Activated naive CD4-positive, alpha-beta T cell treated with anti-CD3 and anti-CD28 coated beads for 36 hours (primary cell): ENCODE measurements at regions not wholly inside any gene's neighbourhood (a gene's known extent, or its start where the extent isn't known, plus 50 kb on each side); places are given as distances from the start of the nearest gene placed in this dataset.

Experiments
- CTCF ChIA-PET: fragments of 350-600 bp; sonication (Branson Sonifier 250); formaldehyde crosslinking; loops from one replicate; lab custom pipeline; 2021; ENCODE audit warnings: antibody characterized with exemption; lab: Charles Lee
- DNase-seq: peaks from one replicate; pipeline ENCODE4 v3.0.0-alpha.2; 2020
- H3K27ac Mint-ChIP-seq: one replicate; pipeline ENCODE4 v1.8.0; 2021; ENCODE audit warnings: mild to moderate bottlenecking, mixed read lengths
- H3K27me3 Mint-ChIP-seq: one replicate; pipeline ENCODE4 v1.8.0; 2021; ENCODE audit warnings: low read depth, mixed read lengths
- H3K36me3 Mint-ChIP-seq: one replicate; pipeline ENCODE4 v1.8.0; 2021; ENCODE audit warnings: low read depth, mixed read lengths
- H3K4me1 Mint-ChIP-seq: one replicate; pipeline ENCODE4 v1.8.0; 2021; ENCODE audit warnings: low read depth, mixed read lengths
- H3K4me3 Mint-ChIP-seq: one replicate; pipeline ENCODE4 v1.8.0; 2021; ENCODE audit warnings: mild to moderate bottlenecking, moderate library complexity, mixed read lengths
- H3K9me3 Mint-ChIP-seq: one replicate; pipeline ENCODE4 v1.8.0; 2021; ENCODE audit warnings: mixed read lengths
- intact Hi-C: fragments of 100-400 bp; cut with micrococcal nuclease; formaldehyde crosslinking; loops from one replicate; pipeline ENCODE4 v1.15.1; 2023

- no peaks in the 10 kb centered on the region for H3K36me3 Mint-ChIP-seq
- no peak overlapping the region for H3K27ac Mint-ChIP-seq
- no peak overlapping the region for H3K4me3 Mint-ChIP-seq
- H3K27me3 Mint-ChIP-seq, result peaks cover 14% of the 10 kb centered on the region
- H3K9me3 Mint-ChIP-seq, result no peaks in the 10 kb centered on the region
- intact Hi-C loops, result no loop called here
- no peaks in the 10 kb centered on the region for H3K4me1 Mint-ChIP-seq
- CTCF ChIA-PET, result no interaction called here
- DNase-seq, result no peak
These were observed 676.9 kb downstream of the ADCYAP1 start for GRCh38 chr18:1581581-1581980.

- no peaks in the 10 kb centered on the region for H3K9me3 Mint-ChIP-seq
- CTCF ChIA-PET, result interaction anchor here (0.6 to 1.6 kb wide), 8 partner anchors 11 to 679 kb away, joined by 3 to 6 read pairs (median 3); no protein-coding TSS in a partner anchor
These were observed 681.3 kb downstream of the ADCYAP1 start for GRCh38 chr18:1585881-1586488.

GRCh38 chr18:1593091-1593490 is 688.4 kb downstream of the ADCYAP1 start:
- no peak for DNase-seq
- Mint-ChIP-seq H3K9me3 (no peaks in the 10 kb centered on the region), H3K27me3 (peaks cover 2% of the 10 kb centered on the region), H3K4me1 (no peaks in the 10 kb centered on the region), H3K4me3 (no peak overlapping the region), H3K27ac (no peak overlapping the region), H3K36me3 (no peaks in the 10 kb centered on the region)
- CTCF ChIA-PET, result interaction anchor here (1.0 kb wide), 1 partner anchor 70 kb away, joined by 4 read pairs; no protein-coding TSS in a partner anchor
- intact Hi-C loops, result no loop called here

More at GRCh38 chr18:1585881-1586488, 681.3 kb downstream of the ADCYAP1 start:
- DNase-seq, result no peak
- Mint-ChIP-seq H3K4me1 (no peaks in the 10 kb centered on the region), H3K27ac (no peak overlapping the region), H3K36me3 (no peaks in the 10 kb centered on the region), H3K27me3 (peaks cover 13% of the 10 kb centered on the region), H3K4me3 (no peak overlapping the region)
- intact Hi-C loops, result loop anchor here (1.0 to 5.0 kb wide), 4 partner anchors 79 to 956 kb away; no protein-coding TSS in a partner anchor

GRCh38 chr18:1595195-1595594 is 690.5 kb downstream of the ADCYAP1 start:
- intact Hi-C loops, result no loop called here
- H3K4me1 Mint-ChIP-seq, result no peaks in the 10 kb centered on the region
- DNase-seq, result no peak
- no peaks in the 10 kb centered on the region for H3K9me3 Mint-ChIP-seq
- H3K36me3 Mint-ChIP-seq, result no peaks in the 10 kb centered on the region
- H3K27ac Mint-ChIP-seq, result no peak overlapping the region
- H3K27me3 Mint-ChIP-seq, result no peaks in the 10 kb centered on the region
- H3K4me3 Mint-ChIP-seq, result no peak overlapping the region
- CTCF ChIA-PET, result no interaction called here

DNA sequence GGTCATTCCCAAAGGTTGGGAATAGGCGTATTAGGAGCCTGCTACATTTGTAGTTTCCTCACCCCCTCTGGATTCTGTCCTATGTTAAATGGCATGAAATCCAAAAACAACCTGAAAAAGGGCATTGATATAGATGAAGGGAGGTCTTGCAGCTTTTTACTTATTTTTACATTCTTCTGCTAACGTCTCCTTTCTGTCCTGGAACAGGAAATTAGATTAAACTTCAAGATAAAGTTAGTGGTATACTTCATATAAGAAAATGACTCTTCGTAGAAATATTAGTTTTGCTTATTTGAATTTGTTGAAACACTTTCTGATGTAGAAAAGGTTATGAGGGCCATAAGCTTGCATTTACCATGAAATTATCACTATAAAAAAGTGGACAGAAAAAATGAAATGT is 694.5 kb downstream of the ADCYAP1 start:
- H3K4me1 Mint-ChIP-seq, result no peaks in the 10 kb centered on the region
- H3K27me3 Mint-ChIP-seq, result no peaks in the 10 kb centered on the region
- no peak overlapping the region for H3K4me3 Mint-ChIP-seq
- CTCF ChIA-PET, result no interaction called here
- no peaks in the 10 kb centered on the region for H3K9me3 Mint-ChIP-seq
- no peak overlapping the region for H3K27ac Mint-ChIP-seq
- intact Hi-C loops, result no loop called here
- no peaks in the 10 kb centered on the region for H3K36me3 Mint-ChIP-seq
- no peak for DNase-seq

GRCh38 chr18:1604751-1605150 is 700.1 kb downstream of the ADCYAP1 start:
- Mint-ChIP-seq H3K4me1 (no peaks in the 10 kb centered on the region), H3K27me3 (no peaks in the 10 kb centered on the region), H3K36me3 (no peaks in the 10 kb centered on the region), H3K9me3 (no peaks in the 10 kb centered on the region), H3K27ac (no peak overlapping the region), H3K4me3 (no peak overlapping the region)
- intact Hi-C loops, result no loop called here
- CTCF ChIA-PET, result no interaction called here
- no peak for DNase-seq

DNA sequence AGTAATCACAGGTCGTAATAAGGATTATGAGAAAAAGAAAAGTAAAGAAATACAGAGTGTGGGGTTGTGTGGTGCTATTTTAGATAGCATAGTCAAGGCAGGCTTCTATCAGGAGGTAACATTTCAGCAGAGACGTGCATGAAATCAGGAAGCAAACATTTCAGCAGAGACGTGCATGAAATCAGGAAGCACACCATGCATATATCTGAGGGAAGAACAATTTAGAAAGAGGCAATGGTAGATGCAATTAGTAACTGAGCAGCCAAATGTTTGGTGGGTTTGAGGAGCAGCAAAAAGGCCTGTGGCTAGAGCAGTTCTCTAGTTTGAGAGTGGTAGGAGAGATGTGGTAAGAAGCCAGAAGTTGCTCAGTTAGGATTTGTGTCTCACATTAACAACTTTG is 713.7 kb downstream of the ADCYAP1 start:
- CTCF ChIA-PET, result no interaction called here
- Mint-ChIP-seq H3K9me3 (no peaks in the 10 kb centered on the region), H3K27me3 (no peaks in the 10 kb centered on the region), H3K27ac (no peak overlapping the region), H3K4me1 (no peaks in the 10 kb centered on the region), H3K4me3 (no peak overlapping the region), H3K36me3 (no peaks in the 10 kb centered on the region)
- intact Hi-C loops, result no loop called here
- no peak for DNase-seq

- intact Hi-C loops, result no loop called here
- no peak overlapping the region for H3K27ac Mint-ChIP-seq
- CTCF ChIA-PET, result no interaction called here
- DNase-seq, result no peak
- no peaks in the 10 kb centered on the region for H3K9me3 Mint-ChIP-seq
- H3K27me3 Mint-ChIP-seq, result no peaks in the 10 kb centered on the region
- H3K4me3 Mint-ChIP-seq, result no peak overlapping the region
- H3K4me1 Mint-ChIP-seq, result no peaks in the 10 kb centered on the region
- no peaks in the 10 kb centered on the region for H3K36me3 Mint-ChIP-seq
These were observed 714.8 kb downstream of the ADCYAP1 start for GRCh38 chr18:1619507-1619906.

DNA sequence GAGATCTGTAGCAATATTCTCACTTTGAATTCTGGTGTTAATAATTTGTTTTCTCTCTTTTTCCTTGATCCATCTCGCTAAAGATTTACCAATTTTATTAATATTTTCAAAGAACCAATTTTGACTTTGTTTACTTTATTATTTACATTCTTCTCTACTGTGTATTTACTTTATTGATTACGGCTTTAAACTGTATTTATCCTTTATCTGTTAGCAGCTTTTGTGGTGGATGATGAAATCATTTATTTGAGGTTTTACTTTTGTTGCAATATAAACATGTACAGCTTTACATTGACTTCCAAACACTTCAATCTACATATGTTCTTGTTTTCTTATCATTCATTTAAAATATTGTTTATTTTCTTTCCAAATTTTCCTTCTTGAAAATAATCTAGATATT is 719.9 kb downstream of the ADCYAP1 start:
- Mint-ChIP-seq H3K27ac (no peak overlapping the region), H3K4me3 (no peak overlapping the region), H3K36me3 (no peaks in the 10 kb centered on the region), H3K27me3 (no peaks in the 10 kb centered on the region), H3K4me1 (no peaks in the 10 kb centered on the region), H3K9me3 (no peaks in the 10 kb centered on the region)
- no peak for DNase-seq
- intact Hi-C loops, result no loop called here
- CTCF ChIA-PET, result no interaction called here

- no peaks in the 10 kb centered on the region for H3K36me3 Mint-ChIP-seq
- intact Hi-C loops, result no loop called here
- H3K27ac Mint-ChIP-seq, result no peak overlapping the region
- no peaks in the 10 kb centered on the region for H3K27me3 Mint-ChIP-seq
- no peaks in the 10 kb centered on the region for H3K4me1 Mint-ChIP-seq
- CTCF ChIA-PET, result no interaction called here
- no peaks in the 10 kb centered on the region for H3K9me3 Mint-ChIP-seq
- DNase-seq, result no peak
- no peak overlapping the region for H3K4me3 Mint-ChIP-seq
These were observed 722.8 kb downstream of the ADCYAP1 start for GRCh38 chr18:1627494-1627893.

GRCh38 chr18:1648712-1649111 is 744.0 kb downstream of the ADCYAP1 start:
- CTCF ChIA-PET, result interaction anchor here (1.0 kb wide), 1 partner anchor 15 kb away, joined by 3 read pairs; no protein-coding TSS in a partner anchor
- H3K36me3 Mint-ChIP-seq, result no peaks in the 10 kb centered on the region
- H3K4me3 Mint-ChIP-seq, result no peak overlapping the region
- intact Hi-C loops, result no loop called here
- H3K27me3 Mint-ChIP-seq, result no peaks in the 10 kb centered on the region
- no peak for DNase-seq
- H3K9me3 Mint-ChIP-seq, result no peaks in the 10 kb centered on the region
- no peaks in the 10 kb centered on the region for H3K4me1 Mint-ChIP-seq
- no peak overlapping the region for H3K27ac Mint-ChIP-seq

DNA sequence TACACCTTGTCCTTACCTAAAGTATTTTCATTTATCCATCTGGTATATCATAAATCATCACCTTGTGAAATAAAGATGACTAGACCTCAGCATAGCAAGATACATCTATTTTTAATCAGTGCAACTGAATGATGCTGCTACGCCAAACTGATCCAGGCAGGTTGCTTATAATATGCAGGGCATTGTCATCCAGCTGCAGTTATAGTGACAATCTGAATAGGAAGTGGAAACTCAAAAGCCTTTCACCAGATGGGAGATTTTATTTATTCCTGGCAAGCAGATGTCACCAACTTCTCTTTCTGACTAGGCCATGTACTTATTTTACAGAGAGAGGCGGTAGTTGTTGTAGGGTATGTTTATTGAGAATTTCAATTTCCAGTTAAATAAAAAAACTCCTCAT is 747.3 kb downstream of the ADCYAP1 start:
- Mint-ChIP-seq H3K4me1 (no peaks in the 10 kb centered on the region), H3K36me3 (no peaks in the 10 kb centered on the region), H3K9me3 (no peaks in the 10 kb centered on the region), H3K27me3 (no peaks in the 10 kb centered on the region), H3K4me3 (no peak overlapping the region), H3K27ac (no peak overlapping the region)
- CTCF ChIA-PET, result no interaction called here
- intact Hi-C loops, result no loop called here
- DNase-seq, result no peak

DNA sequence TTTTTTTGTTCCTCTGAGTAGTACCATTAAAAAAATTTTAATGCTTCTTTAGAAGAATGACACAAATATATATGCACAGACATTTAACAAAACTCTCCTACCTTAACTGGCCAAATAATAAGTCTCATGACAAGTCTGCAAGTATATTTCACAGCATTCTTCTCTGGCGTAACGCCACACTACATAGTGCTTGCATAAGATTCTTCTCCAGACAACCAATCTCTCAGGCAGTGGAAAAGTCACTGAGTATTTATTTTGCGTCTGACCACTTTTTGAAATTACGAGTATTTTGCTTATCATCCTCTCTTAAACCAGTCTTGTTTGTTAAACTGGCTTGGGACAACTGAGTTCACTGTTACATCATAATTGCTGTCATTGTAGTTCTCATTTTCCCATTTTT is 749.2 kb downstream of the ADCYAP1 start:
- H3K4me3 Mint-ChIP-seq, result no peak overlapping the region
- CTCF ChIA-PET, result no interaction called here
- intact Hi-C loops, result no loop called here
- DNase-seq, result no peak
- no peaks in the 10 kb centered on the region for H3K9me3 Mint-ChIP-seq
- no peaks in the 10 kb centered on the region for H3K27me3 Mint-ChIP-seq
- no peaks in the 10 kb centered on the region for H3K4me1 Mint-ChIP-seq
- no peak overlapping the region for H3K27ac Mint-ChIP-seq
- no peaks in the 10 kb centered on the region for H3K36me3 Mint-ChIP-seq
